ENCODE measurements at regions not wholly inside any gene's neighbourhood (a gene's known extent, or its start where the extent isn't known, plus 50 kb on each side); places are given as distances from the start of the nearest gene placed in this dataset.

DNA sequence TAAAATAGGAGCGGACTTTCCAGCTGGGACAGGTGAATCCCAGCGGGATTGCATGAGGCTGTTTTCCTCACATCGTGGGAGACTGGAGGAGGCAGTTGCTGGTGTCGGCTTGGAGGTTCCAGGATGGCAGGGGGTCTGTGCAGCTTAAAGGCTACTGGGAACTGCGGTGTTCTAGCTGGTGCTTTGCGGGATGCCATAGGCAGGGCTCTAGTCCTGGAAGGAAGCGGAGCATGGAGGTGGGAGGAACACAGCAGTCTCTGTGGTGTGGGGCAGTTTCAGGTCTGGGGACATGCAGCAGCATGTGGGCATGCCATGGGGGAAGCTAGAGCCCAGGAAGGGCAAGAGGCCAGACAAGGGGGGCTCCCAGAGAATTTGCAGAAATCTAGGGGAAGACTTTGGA lies 141.5 kb downstream of the NSG2 start (continued):
- TF ChIP-seq, protein P1, sequence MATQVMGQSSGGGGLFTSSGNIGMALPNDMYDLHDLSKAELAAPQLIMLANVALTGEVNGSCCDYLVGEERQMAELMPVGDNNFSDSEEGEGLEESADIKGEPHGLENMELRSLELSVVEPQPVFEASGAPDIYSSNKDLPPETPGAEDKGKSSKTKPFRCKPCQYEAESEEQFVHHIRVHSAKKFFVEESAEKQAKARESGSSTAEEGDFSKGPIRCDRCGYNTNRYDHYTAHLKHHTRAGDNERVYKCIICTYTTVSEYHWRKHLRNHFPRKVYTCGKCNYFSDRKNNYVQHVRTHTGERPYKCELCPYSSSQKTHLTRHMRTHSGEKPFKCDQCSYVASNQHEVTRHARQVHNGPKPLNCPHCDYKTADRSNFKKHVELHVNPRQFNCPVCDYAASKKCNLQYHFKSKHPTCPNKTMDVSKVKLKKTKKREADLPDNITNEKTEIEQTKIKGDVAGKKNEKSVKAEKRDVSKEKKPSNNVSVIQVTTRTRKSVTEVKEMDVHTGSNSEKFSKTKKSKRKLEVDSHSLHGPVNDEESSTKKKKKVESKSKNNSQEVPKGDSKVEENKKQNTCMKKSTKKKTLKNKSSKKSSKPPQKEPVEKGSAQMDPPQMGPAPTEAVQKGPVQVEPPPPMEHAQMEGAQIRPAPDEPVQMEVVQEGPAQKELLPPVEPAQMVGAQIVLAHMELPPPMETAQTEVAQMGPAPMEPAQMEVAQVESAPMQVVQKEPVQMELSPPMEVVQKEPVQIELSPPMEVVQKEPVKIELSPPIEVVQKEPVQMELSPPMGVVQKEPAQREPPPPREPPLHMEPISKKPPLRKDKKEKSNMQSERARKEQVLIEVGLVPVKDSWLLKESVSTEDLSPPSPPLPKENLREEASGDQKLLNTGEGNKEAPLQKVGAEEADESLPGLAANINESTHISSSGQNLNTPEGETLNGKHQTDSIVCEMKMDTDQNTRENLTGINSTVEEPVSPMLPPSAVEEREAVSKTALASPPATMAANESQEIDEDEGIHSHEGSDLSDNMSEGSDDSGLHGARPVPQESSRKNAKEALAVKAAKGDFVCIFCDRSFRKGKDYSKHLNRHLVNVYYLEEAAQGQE (IDR thresholded peaks at IDR 0.05; ENCODE audit: low read depth): no peak
- TF ChIP-seq TCF7L2 (IDR thresholded peaks at IDR 0.05; ENCODE audit: borderline replicate concordance, extremely low read depth, insufficient read depth, insufficient read length): no peak

DNA sequence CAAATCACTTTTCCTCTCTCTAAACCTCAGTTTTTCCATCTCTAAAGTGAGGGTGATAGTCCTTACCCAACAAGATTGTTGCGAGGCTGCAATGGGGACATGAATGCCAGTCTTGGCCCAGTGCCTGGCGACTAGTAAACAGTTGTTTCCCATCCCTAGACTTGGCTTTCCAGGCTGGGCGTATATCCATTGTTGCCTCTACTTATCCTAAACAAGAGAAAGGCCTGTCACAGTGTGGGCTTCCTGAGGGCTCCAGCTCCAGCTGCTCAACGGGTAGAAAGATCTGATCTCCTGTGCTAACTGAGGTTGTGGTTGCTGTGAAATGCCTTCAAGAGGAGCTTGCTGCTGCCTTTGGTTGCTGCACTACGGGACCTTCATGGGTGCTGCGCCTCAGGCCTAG lies 142.0 kb downstream of the NSG2 start:
- Histone ChIP-seq H3K79me2 (ENCODE audit: insufficient read depth, low read length) (no peaks in the 10 kb centered on the region), H3K9me2 (ENCODE audit: insufficient read depth) (no peaks in the 10 kb centered on the region), H3K4me2 (ENCODE audit: low read length) (no peak overlapping the region), H3K4me1 (ENCODE audit: control insufficient read depth in 1 of 2, insufficient read depth in 2 of 2, low read length in 2 of 2) (no peaks in the 10 kb centered on the region), H3K9me3 (ENCODE audit: control insufficient read depth in 1 of 2, insufficient read depth in 1 of 2, low read depth in 1 of 2, low read length in 2 of 2) (no peaks in the 10 kb centered on the region), H3K27me3 (ENCODE audit: insufficient read depth, low read length) (peaks cover 31% of the 10 kb centered on the region; the same call in 1 of the 2 replicates), H3K36me3 (ENCODE audit: control insufficient read depth in 1 of 2, insufficient read depth in 2 of 2, low read length in 2 of 2) (no peaks in the 10 kb centered on the region), H3K4me3 (replicated peaks in 1 of 2; ENCODE audit: low read depth in 1 of 2, low read length in 2 of 2) (no peak overlapping the region), H2AFZ (ENCODE audit: low read depth, low read length, poor library complexity, severe bottlenecking) (no peak overlapping the region), H4K20me1 (ENCODE audit: insufficient read depth) (no peaks in the 10 kb centered on the region), H3K9ac (ENCODE audit: low read length) (no peak overlapping the region), H3K27ac (ENCODE audit: low read depth, low read length) (no peak overlapping the region)
- DNase-seq (ENCODE audit: low read depth, low spot score): no peak
- ATAC-seq: no peak
- TF ChIP-seq EGR1 (IDR thresholded peaks at IDR 0.05; ENCODE audit: low read depth) (no peak), ZFX (IDR thresholded peaks at IDR 0.05) (no peak), RAD21 (IDR thresholded peaks at IDR 0.05; ENCODE audit: low read depth) (no peak), SP1 (IDR thresholded peaks at IDR 0.05; ENCODE audit: low read depth) (no peak), EZH2phosphoT487 (IDR thresholded peaks at IDR 0.05; ENCODE audit: borderline replicate concordance) (no peak), SRF (IDR thresholded peaks at IDR 0.05; ENCODE audit: low read depth) (no peak), CEBPB (IDR thresholded peaks at IDR 0.05; ENCODE audit: low read depth) (no peak), POLR2AphosphoS5 (IDR thresholded peaks at IDR 0.05; ENCODE audit: low read depth, low read length) (no peak)
- TF ChIP-seq, protein P2, sequence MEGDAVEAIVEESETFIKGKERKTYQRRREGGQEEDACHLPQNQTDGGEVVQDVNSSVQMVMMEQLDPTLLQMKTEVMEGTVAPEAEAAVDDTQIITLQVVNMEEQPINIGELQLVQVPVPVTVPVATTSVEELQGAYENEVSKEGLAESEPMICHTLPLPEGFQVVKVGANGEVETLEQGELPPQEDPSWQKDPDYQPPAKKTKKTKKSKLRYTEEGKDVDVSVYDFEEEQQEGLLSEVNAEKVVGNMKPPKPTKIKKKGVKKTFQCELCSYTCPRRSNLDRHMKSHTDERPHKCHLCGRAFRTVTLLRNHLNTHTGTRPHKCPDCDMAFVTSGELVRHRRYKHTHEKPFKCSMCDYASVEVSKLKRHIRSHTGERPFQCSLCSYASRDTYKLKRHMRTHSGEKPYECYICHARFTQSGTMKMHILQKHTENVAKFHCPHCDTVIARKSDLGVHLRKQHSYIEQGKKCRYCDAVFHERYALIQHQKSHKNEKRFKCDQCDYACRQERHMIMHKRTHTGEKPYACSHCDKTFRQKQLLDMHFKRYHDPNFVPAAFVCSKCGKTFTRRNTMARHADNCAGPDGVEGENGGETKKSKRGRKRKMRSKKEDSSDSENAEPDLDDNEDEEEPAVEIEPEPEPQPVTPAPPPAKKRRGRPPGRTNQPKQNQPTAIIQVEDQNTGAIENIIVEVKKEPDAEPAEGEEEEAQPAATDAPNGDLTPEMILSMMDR (IDR thresholded peaks at IDR 0.05 in 2 of 3, conservative IDR thresholded peaks at IDR 0.05 in 1 of 3; ENCODE audit: borderline replicate concordance in 1 of 3, insufficient read depth in 1 of 3, low read depth in 2 of 3, low read length in 2 of 3): no peak
- TF ChIP-seq, protein P3, sequence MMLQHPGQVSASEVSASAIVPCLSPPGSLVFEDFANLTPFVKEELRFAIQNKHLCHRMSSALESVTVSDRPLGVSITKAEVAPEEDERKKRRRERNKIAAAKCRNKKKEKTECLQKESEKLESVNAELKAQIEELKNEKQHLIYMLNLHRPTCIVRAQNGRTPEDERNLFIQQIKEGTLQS (IDR thresholded peaks at IDR 0.05): no peak
- TF ChIP-seq, protein P4, sequence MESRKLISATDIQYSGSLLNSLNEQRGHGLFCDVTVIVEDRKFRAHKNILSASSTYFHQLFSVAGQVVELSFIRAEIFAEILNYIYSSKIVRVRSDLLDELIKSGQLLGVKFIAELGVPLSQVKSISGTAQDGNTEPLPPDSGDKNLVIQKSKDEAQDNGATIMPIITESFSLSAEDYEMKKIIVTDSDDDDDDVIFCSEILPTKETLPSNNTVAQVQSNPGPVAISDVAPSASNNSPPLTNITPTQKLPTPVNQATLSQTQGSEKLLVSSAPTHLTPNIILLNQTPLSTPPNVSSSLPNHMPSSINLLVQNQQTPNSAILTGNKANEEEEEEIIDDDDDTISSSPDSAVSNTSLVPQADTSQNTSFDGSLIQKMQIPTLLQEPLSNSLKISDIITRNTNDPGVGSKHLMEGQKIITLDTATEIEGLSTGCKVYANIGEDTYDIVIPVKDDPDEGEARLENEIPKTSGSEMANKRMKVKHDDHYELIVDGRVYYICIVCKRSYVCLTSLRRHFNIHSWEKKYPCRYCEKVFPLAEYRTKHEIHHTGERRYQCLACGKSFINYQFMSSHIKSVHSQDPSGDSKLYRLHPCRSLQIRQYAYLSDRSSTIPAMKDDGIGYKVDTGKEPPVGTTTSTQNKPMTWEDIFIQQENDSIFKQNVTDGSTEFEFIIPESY (IDR thresholded peaks at IDR 0.05; ENCODE audit: extremely low read depth, insufficient replicate concordance, low read length): no peak
- TF ChIP-seq, protein P1 (IDR thresholded peaks at IDR 0.05; ENCODE audit: low read depth): no peak
- intact Hi-C loops (cut with micrococcal nuclease): no loop called here
- BruUV-seq (replicated peaks): no TSS peak
- ChIA-PET RAD21 (ENCODE audit: low non-redundant PET in 1 of 2, low total read pairs in 2 of 2, uncharacterized antibody in 2 of 2, unreplicated experiment in 2 of 2) (no interaction called here), POLR2A (no interaction called here), CTCF (no interaction called here)

All from HCT116 (cell line).